PC-3 (cell line): ENCODE measurements at regions not wholly inside any gene's neighbourhood (a gene's known extent, or its start where the extent isn't known, plus 50 kb on each side); places are given as distances from the start of the nearest gene placed in this dataset.
A peak's percentile ranks its signal among the peaks of the same experiment; 100 is the strongest.

Experiments
- ATAC-seq: fragments of 200-7000 bp; cut with Tn5 transposase; 2 replicates; pipeline ENCODE4 v1.9.1; 2020; ENCODE audit warnings: mild to moderate bottlenecking, moderate library complexity
- BruUV-seq: library from RNA; stranded (reverse); fragments of 400-500 nt; replicated peaks from 2 replicates; lab custom pipeline; 2021; lab: Mats Ljungman, UMichigan
- CTCF ChIA-PET: fragments of 300-600 bp; sonication (Branson Sonifier 250); formaldehyde crosslinking; loops from one replicate; lab custom pipeline; 2022; ENCODE audit warnings: antibody characterized with exemption; lab: Charles Lee
- POLR2A ChIA-PET: fragments of 300-600 bp; sonication (Branson Sonifier 250); formaldehyde crosslinking; loops from one replicate; lab custom pipeline; 2022; ENCODE audit warnings: antibody characterized with exemption; ENCODE audit not compliant: unreplicated experiment; lab: Charles Lee
- DNase-seq: peaks from one replicate; pipeline ENCODE4 v3.0.0-alpha.2; 2015
- H2AFZ ChIP-seq: fragments of 300-600 bp; sonication (generic); 2 replicates; pipeline ENCODE4 v1.6.0; 2016; ENCODE audit warnings: antibody characterized with exemption, low read length
- H3F3A ChIP-seq: fragments of 300-600 bp; sonication (generic); one replicate; pipeline ENCODE4 v1.6.0; 2017; ENCODE audit warnings: antibody characterized with exemption, low read length, control low read depth, mild to moderate bottlenecking; ENCODE audit not compliant: unreplicated experiment
- H3K27ac ChIP-seq: fragments of 300-600 bp; sonication (generic); 2 replicates; pipeline ENCODE4 v1.5.1; 2016; ENCODE audit warnings: mild to moderate bottlenecking, low read length
- H3K27me3 ChIP-seq: fragments of 300-600 bp; sonication (generic); 2 replicates; pipeline ENCODE4 v1.6.1; 2016; ENCODE audit warnings: low read length, mixed read lengths
- H3K36me3 ChIP-seq: fragments of 300-600 bp; sonication (generic); 2 replicates; pipeline ENCODE4 v1.6.1; 2016; ENCODE audit warnings: low read depth, mixed run types, low read length, mixed read lengths
- H3K4me1 ChIP-seq: fragments of 300-600 bp; sonication (generic); 2 replicates; pipeline ENCODE4 v1.5.1; 2016; ENCODE audit warnings: low read length; ENCODE audit not compliant: insufficient read depth
- H3K4me2 ChIP-seq: fragments of 300-600 bp; sonication (generic); 2 replicates; pipeline ENCODE4 v1.6.0; 2016; ENCODE audit warnings: low read length
- H3K4me3 ChIP-seq: fragments of 300-600 bp; sonication (generic); 2 replicates; pipeline ENCODE4 v1.5.1; 2016; ENCODE audit warnings: mild to moderate bottlenecking, low read length, mixed read lengths
- H3K79me2 ChIP-seq: fragments of 300-600 bp; sonication (generic); 2 replicates; pipeline ENCODE4 v1.6.1; 2017; ENCODE audit warnings: low read length, mixed read lengths
- H3K9ac ChIP-seq: fragments of 300-600 bp; sonication (generic); 2 replicates; pipeline ENCODE4 v1.6.0; 2016; ENCODE audit warnings: mild to moderate bottlenecking, low read length
- H3K9me2 ChIP-seq: fragments of 300-600 bp; sonication (generic); replicated peaks from 2 replicates; pipeline ENCODE4 v1.6.1; 2016; ENCODE audit warnings: mixed run types, low read length, mixed read lengths
- H3K9me3 ChIP-seq: fragments of 300-600 bp; sonication (generic); 2 replicates; pipeline ENCODE4 v1.6.1; 2016; ENCODE audit warnings: low read length, mixed read lengths
- H4K20me1 ChIP-seq: fragments of 300-600 bp; sonication (generic); 2 replicates; pipeline ENCODE4 v1.6.1; 2016; ENCODE audit warnings: low read length, mixed read lengths
- CTCF ChIP-seq: fragments of 300-600 bp; sonication (generic); conservative IDR thresholded peaks from 2 replicates; pipeline ENCODE4 v1.5.1; 2017; ENCODE audit warnings: antibody characterized with exemption, low read depth, mild to moderate bottlenecking, low read length
- EZH2 ChIP-seq: fragments of 300-600 bp; sonication (generic); IDR thresholded peaks from one replicate; pipeline ENCODE4 v1.6.1; 2017; ENCODE audit warnings: antibody characterized with exemption, mild to moderate bottlenecking, low read length; ENCODE audit not compliant: unreplicated experiment
- EZH2phosphoT487 ChIP-seq: fragments of 300-600 bp; sonication (generic); IDR thresholded peaks from 2 replicates; pipeline ENCODE4 v1.6.1; 2018; ENCODE audit warnings: mild to moderate bottlenecking, antibody characterized with exemption, low read length, borderline replicate concordance
- intact Hi-C: fragments of 100-400 bp; cut with micrococcal nuclease; formaldehyde crosslinking; loops from 2 replicates; pipeline ENCODE4 v1.9.0; 2023

- no peaks in the 10 kb centered on the region for H3K4me1 ChIP-seq
- H4K20me1 ChIP-seq, result no peaks in the 10 kb centered on the region
- H3K27ac ChIP-seq, result no peak overlapping the region
- no peaks in the 10 kb centered on the region for H3K9me2 ChIP-seq
- BruUV-seq, result no TSS peak
- intact Hi-C loops, result no loop called here
- H3K27me3 ChIP-seq, result peaks cover 9% of the 10 kb centered on the region; the same call in 1 of the 2 replicates
- peak; percentile 51 for DNase-seq
- CTCF ChIA-PET, result no interaction called here
- no peak overlapping the region for H3K4me3 ChIP-seq
- H2AFZ ChIP-seq, result no peak overlapping the region
- H3K79me2 ChIP-seq, result no peaks in the 10 kb centered on the region
- peak; percentile 67 for ATAC-seq
- no peaks in the 10 kb centered on the region for H3K36me3 ChIP-seq
- TF ChIP-seq CTCF (no peak), EZH2 (no peak), EZH2phosphoT487 (no peak)
- H3K9me3 ChIP-seq, result no peaks in the 10 kb centered on the region
- POLR2A ChIA-PET, result no interaction called here
- no peak overlapping the region for H3K4me2 ChIP-seq
- H3K9ac ChIP-seq, result no peak overlapping the region
- H3F3A ChIP-seq, result no peaks in the 10 kb centered on the region
These were observed 115.9 kb upstream of the PELI2 start for GRCh38 chr14:56002342-56002741.

- CTCF ChIA-PET, result no interaction called here
- ATAC-seq, result no peak
- Histone ChIP-seq H3K36me3 (no peaks in the 10 kb centered on the region), H3K27me3 (peaks cover 8% of the 10 kb centered on the region; the same call in 1 of the 2 replicates), H2AFZ (no peak overlapping the region), H3K9ac (no peak overlapping the region), H3K9me2 (no peaks in the 10 kb centered on the region), H3F3A (no peaks in the 10 kb centered on the region), H3K4me2 (no peak overlapping the region), H3K79me2 (no peaks in the 10 kb centered on the region), H3K27ac (no peak overlapping the region), H3K9me3 (no peaks in the 10 kb centered on the region), H3K4me1 (no peaks in the 10 kb centered on the region), H4K20me1 (no peaks in the 10 kb centered on the region), H3K4me3 (no peak overlapping the region)
- no peak for DNase-seq
- no TSS peak for BruUV-seq
- POLR2A ChIA-PET, result no interaction called here
- no peak for TF ChIP-seq EZH2
- no peak for TF ChIP-seq CTCF
- no peak for TF ChIP-seq EZH2phosphoT487
- intact Hi-C loops, result no loop called here
These were observed 115.2 kb upstream of the PELI2 start for GRCh38 chr14:56002876-56003625.

- no peak for TF ChIP-seq CTCF
- TF ChIP-seq EZH2, result no peak
- TF ChIP-seq EZH2phosphoT487, result no peak
- ATAC-seq (no peak), DNase-seq (no peak)
- Histone ChIP-seq H3K79me2 (no peaks in the 10 kb centered on the region), H3K9me3 (no peaks in the 10 kb centered on the region), H3K36me3 (no peaks in the 10 kb centered on the region), H3K27ac (no peak overlapping the region), H3K4me1 (no peaks in the 10 kb centered on the region), H3K4me2 (no peak overlapping the region), H3K9me2 (no peaks in the 10 kb centered on the region), H3K9ac (no peak overlapping the region), H2AFZ (no peak overlapping the region), H4K20me1 (no peaks in the 10 kb centered on the region), H3F3A (no peaks in the 10 kb centered on the region), H3K4me3 (no peak overlapping the region), H3K27me3 (peaks cover 8% of the 10 kb centered on the region; the same call in 1 of the 2 replicates)
- BruUV-seq, result no TSS peak
- POLR2A ChIA-PET, result no interaction called here
- CTCF ChIA-PET, result no interaction called here
- intact Hi-C loops, result no loop called here
These were observed 113.9 kb upstream of the PELI2 start for GRCh38 chr14:56004323-56004722.
